ENCODE measurements at regions not wholly inside any gene's neighbourhood (a gene's known extent, or its start where the extent isn't known, plus 50 kb on each side); places are given as distances from the start of the nearest gene placed in this dataset.

- TF ChIP-seq CTCF (IDR thresholded peaks at IDR 0.05), result no peak
- TF ChIP-seq POLR2A (IDR thresholded peaks at IDR 0.05), result no peak
Measured at GRCh38 chr6:78483553-78484197, 383.7 kb upstream of the IRAK1BP1 start.
